GM18502 (cell line): ENCODE measurements at regions not wholly inside any gene's neighbourhood (a gene's known extent, or its start where the extent isn't known, plus 50 kb on each side); places are given as distances from the start of the nearest gene placed in this dataset.

ENCODE experiments used
- ATAC-seq: cut with Tn5 transposase; IDR thresholded peaks from one replicate; pipeline ENCODE4 v1.9.1; 2021; ENCODE audit warnings: mild to moderate bottlenecking; ENCODE audit not compliant: unreplicated experiment, poor library complexity

DNA sequence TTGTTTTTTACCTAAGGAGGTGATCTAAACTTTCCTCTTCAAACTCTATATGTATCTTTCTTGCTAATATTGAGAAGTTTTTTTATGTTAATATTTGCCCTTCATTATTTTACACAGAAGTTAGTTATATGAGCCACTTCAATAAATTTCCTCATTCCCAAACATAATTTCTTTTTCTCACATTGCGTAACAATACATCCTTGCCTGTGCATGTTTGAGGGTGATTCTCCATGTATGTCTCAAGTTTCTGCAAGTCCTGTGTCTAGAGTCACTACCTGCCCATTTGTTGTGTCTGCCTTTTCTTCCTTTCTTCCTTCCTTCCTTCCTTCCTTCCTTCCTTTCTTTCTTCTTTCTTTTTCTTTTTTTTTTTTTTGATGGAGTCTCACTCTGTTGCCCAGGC is 2057.9 kb downstream of the PCDH7 start:
- no peak for ATAC-seq

DNA sequence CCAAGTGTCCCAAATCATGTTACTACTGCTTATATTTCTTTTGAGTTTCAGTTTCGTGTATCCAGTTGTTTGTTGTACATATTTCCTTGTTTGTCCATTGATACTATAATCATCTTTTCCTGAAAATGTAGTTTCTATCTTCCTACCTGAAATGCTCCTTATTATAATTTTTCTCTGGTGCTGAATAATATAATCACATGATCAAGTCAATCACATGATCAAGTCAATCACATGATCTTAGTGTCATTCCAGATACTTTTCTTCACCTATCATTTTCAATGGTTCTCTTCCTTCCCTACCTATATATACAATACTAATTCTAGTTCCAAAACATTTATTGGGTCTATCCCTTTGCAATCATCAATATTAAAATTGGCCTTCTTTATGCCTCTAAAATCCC is 2058.8 kb downstream of the PCDH7 start:
- no peak for ATAC-seq

DNA sequence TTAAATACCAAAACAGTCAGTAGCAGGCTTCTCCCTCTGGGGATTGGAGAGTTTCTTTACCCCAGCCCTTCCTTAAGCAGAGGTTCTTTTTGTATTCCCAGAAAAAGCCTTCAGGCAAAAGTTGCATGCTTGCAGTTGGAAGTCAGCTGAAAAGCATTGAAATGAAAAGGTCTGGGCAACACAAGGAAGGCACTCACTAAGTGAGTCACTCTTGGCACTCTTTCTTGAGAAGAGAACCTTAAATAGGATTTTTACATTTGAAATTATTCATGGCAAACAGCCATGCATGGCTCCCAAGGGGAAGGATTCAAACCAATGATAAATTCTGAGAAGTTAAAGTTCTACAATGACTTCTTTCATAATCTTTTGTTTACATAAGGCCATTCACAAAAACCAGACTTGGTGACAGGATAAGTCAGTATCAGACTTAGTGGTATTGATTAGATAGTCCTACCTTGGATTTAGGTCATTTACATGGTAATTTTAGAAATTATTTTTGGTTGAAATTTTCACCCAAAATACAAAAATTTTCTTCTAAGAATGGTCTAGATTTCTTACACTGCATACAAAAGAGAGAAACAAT is 2068.9 kb downstream of the PCDH7 start:
- no peak for ATAC-seq

GRCh38 chr4:32790803-32791202 is 2070.6 kb downstream of the PCDH7 start:
- ATAC-seq = no peak

DNA sequence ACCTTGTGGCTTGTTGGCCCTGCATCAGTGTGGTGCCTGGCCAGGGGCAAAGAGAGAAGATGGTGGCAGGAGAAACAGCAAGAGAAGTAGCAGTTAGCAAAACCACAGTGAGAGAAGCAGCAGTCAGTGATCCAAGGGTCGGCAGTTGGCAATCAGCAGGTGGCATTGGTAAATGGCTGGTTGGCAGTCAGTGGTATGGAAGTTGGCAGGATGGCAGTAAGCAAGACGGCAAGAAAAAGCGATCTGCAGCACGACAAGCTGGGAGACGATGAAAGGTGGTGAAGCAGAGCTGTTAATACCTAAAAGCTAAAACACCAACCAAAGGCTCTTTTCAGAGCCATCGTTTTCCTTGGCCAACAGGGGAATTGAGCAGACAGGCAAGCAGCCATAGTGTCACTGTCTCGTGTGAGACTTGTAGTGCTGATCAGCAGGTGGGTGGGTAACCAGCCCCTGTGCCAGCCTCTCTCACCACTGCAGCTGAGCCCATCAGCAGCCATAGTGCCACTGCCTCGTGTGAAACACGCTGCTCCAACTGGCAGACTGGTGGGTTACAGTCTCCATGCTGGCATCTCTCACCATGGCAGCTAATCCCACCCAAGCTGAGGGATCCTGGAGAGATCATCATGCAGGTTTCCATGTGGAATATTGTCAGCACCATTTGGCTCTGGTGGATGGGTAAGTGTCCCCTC is 2078.4 kb downstream of the PCDH7 start:
- ATAC-seq = no peak

GRCh38 chr4:32824336-32824735 is 2104.2 kb downstream of the PCDH7 start:
- ATAC-seq = no peak

- no peak for ATAC-seq
Observed at GRCh38 chr4:32826169-32826568, 2106.0 kb downstream of the PCDH7 start.

DNA sequence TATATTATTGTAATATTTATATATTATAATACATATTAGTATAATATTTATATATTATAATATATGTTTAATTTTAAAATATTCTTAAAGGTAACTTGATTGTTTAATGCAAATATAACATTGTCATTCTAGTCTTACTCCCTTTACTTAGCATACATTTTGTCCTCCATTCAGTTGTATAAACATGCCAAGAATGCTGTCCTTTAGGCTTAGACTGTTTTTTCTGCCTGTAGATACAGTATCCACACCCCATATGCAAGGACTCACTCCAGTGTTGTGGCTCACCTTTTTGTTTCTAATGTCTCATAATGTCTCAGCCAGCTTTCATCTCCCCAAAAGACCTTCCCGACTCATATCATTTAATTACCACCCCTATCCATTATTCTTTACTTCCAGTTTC is 2110.0 kb downstream of the PCDH7 start:
- no peak for ATAC-seq

DNA sequence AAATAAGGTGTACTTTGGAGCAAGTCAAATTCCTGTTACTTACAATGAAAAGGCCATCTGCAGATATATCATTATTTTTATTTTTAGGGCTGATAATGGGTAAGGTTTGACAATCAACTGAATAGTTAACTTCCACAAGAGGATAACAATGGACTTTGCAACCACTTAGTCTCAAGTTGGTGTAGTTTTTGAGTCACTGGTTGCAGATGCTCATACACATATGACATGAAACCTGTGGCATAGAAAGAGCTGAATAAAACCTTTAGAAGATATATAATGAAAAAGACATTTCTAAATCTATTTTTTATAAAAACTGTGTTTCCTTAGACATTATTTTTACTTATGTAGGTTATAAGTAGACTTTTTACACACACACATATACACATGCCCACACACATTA is 2110.9 kb downstream of the PCDH7 start:
- ATAC-seq = no peak

- no peak for ATAC-seq
Observed at GRCh38 chr4:32840461-32841189, 2120.5 kb downstream of the PCDH7 start.

GRCh38 chr4:32841217-32841616 is 2121.0 kb downstream of the PCDH7 start:
- no peak for ATAC-seq

DNA sequence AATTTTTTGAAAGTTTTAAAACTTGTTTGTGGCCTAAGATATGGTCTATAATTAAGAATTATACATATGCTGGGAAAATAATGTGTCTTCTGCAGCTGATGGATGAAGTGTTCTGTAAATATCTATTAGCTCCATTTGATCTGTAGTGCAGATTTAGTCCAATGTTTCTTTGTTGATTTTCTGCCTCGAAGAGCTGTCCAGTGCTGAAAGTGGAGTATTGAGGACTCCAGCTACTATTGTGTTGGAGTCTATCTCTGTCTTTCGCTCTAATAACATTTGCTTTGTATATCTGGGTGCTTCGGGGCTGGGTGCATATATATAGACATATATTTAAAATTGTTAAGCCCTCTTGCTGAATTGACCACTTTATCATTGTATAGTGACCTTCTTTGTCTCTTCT is 2127.3 kb downstream of the PCDH7 start:
- no peak for ATAC-seq

GRCh38 chr4:32855622-32856021 is 2135.5 kb downstream of the PCDH7 start:
- ATAC-seq = no peak

DNA sequence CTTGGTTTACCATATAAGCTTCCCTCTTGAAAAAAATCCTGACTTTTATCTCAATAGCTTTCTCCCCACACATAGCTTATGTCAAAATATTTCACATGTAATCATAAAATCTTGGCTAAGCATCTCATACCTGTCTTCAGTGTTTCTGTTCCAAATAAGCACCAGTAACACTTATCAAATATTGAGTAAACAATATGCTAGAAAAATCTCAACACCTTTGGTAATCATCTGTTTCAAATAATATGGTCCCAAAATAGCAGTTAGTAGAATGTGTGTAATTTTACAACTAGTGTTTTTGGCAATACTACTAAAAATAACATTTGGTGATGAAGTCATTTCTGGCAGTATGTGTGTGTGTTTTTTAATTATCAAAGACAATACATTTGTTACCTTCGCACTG is 2138.2 kb downstream of the PCDH7 start:
- no peak for ATAC-seq

DNA sequence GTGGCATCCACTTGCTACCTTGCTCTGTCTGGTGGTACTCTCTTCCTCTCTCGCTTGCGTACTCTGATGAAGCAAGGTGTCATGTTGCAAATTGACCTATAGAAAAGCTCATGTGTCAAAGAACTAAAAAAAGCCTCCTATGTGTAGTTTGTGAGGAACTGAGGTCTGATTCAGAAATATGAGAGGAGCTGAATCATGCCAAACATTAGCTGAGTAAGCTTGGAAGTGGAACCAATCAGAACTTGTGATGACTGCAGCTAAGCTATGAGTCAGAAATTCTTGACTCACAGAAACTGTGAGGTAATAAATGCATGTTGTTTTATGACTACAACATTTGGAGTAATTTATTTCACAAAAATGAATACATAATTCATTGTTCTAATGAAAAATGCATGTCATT is 2138.8 kb downstream of the PCDH7 start:
- ATAC-seq = no peak

DNA sequence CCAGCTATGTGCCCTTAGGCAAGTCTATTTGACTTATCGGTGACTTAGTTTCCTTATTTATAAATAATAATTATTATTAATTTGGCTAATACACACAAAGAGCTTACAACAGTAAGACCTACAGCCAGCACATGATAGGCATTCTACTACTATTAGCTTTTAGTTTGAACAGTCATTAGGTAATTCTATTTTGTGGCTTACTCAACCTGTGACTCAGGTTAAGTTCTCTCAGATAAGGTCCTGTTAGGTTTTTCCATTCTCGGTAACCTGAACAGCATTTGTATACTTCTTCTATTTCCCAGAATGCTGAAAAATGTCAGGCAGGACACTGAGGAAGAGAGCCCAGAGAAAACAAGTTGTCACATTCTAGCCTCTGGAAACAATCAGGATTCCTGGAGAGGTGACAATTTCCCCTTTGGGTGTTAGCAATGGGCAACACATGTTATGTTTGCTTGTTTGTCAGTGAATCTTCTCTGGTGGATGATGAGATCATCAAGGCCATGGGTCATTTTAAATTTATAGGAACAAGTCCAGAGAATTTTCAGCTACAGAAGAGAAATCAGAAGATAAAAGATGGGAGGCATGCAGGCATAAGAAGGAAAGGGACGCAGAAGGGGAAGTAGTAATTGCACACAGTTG is 2144.7 kb downstream of the PCDH7 start:
- no peak for ATAC-seq

GRCh38 chr4:32876546-32876945 is 2156.4 kb downstream of the PCDH7 start:
- ATAC-seq = no peak

DNA sequence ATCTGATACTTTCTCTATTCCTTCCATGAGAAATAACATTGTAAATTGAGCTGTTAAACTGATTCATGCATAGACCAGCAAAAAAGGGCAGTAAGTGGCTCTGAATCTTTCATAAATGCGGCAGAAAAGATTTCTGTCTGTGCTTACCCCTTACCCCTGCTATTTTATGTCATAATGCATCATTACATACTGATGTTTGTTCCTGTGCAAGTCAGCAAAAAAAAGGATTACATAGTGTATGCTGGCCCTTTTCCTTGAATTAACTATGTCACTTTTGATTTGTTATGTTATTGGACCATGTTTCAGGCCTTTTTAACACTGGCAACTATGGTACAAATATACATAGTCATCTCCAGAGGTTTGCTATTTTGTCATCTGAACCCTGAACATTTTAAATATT is 2159.7 kb downstream of the PCDH7 start:
- no peak for ATAC-seq

GRCh38 chr4:32884198-32884597 is 2164.0 kb downstream of the PCDH7 start:
- no peak for ATAC-seq

DNA sequence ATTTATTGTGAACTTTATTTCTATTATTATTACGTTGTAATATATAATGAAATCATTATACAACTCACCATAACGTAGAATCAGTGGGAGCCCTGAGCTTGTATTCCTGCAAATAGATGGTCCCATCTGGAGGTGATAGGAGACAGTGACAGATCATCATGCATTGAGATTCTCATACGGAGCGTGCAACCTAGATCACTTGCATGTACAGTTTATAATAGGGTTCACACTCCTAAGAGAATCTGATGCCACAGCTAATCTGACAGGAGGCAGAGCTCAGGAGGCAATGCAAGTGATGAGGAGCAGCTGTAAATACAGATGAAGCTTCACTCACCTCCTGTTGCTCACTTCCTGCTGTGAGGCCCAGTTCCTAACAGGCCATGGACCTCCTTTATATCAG is 2170.2 kb downstream of the PCDH7 start:
- no peak for ATAC-seq

DNA sequence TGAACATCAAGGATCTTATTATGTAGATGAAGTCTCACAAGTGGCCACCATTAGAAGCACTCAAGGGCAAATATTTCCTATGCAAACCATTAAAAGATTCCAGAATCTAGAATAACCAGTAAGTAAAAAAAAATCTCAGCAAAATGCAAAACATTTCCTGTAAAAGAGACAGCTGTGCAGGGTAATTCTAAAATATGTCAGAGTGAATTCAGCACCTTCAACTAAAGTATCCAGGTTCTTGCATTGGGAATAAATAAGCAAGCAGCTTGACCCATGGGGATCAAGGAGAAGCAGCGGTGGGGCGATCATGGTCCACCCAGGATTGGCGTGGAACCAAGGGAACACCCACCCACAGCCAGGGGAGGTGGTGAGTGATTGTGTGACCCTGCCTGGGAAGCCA is 2188.9 kb downstream of the PCDH7 start:
- ATAC-seq = no peak
